Neuronal stem cell (in vitro differentiated cells): ENCODE measurements at regions not wholly inside any gene's neighbourhood (a gene's known extent, or its start where the extent isn't known, plus 50 kb on each side); places are given as distances from the start of the nearest gene placed in this dataset.

Source experiments
- DNase-seq: peaks from one replicate; pipeline ENCODE4 v3.0.0-alpha.2; 2013; ENCODE audit warnings: low spot score
- H2AFZ ChIP-seq: one replicate; pipeline ENCODE4 v1.6.1; 2013; ENCODE audit warnings: mild to moderate bottlenecking, low read length, inconsistent platforms
- H2AK5ac ChIP-seq: 2 replicates; pipeline ENCODE4 v1.6.1; 2013; ENCODE audit warnings: low read depth, mild to moderate bottlenecking, inconsistent platforms, low read length, moderate library complexity, mixed read lengths
- H2BK120ac ChIP-seq: 2 replicates; pipeline ENCODE4 v1.6.1; 2013; ENCODE audit warnings: low read depth, mild to moderate bottlenecking, inconsistent platforms, low read length, moderate library complexity, mixed read lengths
- H2BK12ac ChIP-seq: one replicate; pipeline ENCODE4 v1.6.1; 2013; ENCODE audit warnings: low read length, inconsistent platforms
- H2BK15ac ChIP-seq: 2 replicates; pipeline ENCODE4 v1.6.1; 2013; ENCODE audit warnings: mild to moderate bottlenecking, low read length, inconsistent platforms, mixed read lengths
- H2BK5ac ChIP-seq: one replicate; pipeline ENCODE4 v1.6.1; 2013; ENCODE audit warnings: inconsistent platforms, mild to moderate bottlenecking, low read length, moderate library complexity
- H3K14ac ChIP-seq: one replicate; pipeline ENCODE4 v1.6.1; 2013; ENCODE audit warnings: low read length, inconsistent platforms
- H3K18ac ChIP-seq: 2 replicates; pipeline ENCODE4 v1.6.1; 2013; ENCODE audit warnings: low read length, inconsistent platforms
- H3K23ac ChIP-seq: 2 replicates; pipeline ENCODE4 v1.6.1; 2013; ENCODE audit warnings: low read depth, mild to moderate bottlenecking, mixed read lengths, low read length, inconsistent platforms; ENCODE audit not compliant: poor library complexity
- H3K27ac ChIP-seq: replicated peaks from 3 replicates; pipeline ENCODE4 v1.5.1; 2013; ENCODE audit warnings: low read length, inconsistent platforms
- H3K27me3 ChIP-seq, 3 experiments: 2 replicates each; pipeline ENCODE4 v1.6.1; 2013; ENCODE audit warnings: low read length in 3 of 3, mild to moderate bottlenecking in 2 of 3, inconsistent platforms in 1 of 3, low read depth in 1 of 3, mixed read lengths in 1 of 3, moderate library complexity in 1 of 3; ENCODE audit not compliant: control insufficient read depth in 3 of 3, insufficient read depth in 3 of 3
- H3K36me3 ChIP-seq, 2 donors: replicated peaks in 1 of 2; 2 replicates each; pipeline ENCODE4 v1.6.1; 2013; ENCODE audit warnings: low read length in 2 of 2; ENCODE audit not compliant: control insufficient read depth in 2 of 2, insufficient read depth in 2 of 2
- H3K4ac ChIP-seq: 2 replicates; pipeline ENCODE4 v1.6.1; 2013; ENCODE audit warnings: inconsistent platforms, mild to moderate bottlenecking, low read length, moderate library complexity
- H3K4me1 ChIP-seq, 2 donors: 1 replicate in 1 of 2; 2 replicates in 1 of 2; pipeline ENCODE4 v1.6.1; 2013; ENCODE audit warnings: low read length in 2 of 2, low read depth in 1 of 2; ENCODE audit not compliant: control insufficient read depth in 2 of 2, insufficient read depth in 1 of 2
- H3K4me2 ChIP-seq: one replicate; pipeline ENCODE4 v1.6.1; 2013; ENCODE audit warnings: mild to moderate bottlenecking, low read length, inconsistent platforms; ENCODE audit not compliant: insufficient read depth, poor library complexity, severe bottlenecking
- H3K4me3 ChIP-seq, 2 donors: 2 replicates each; pipeline ENCODE4 v1.5.1; 2013; ENCODE audit warnings: low read length in 2 of 2, mild to moderate bottlenecking in 2 of 2, inconsistent platforms in 1 of 2, moderate library complexity in 1 of 2
- H3K79me1 ChIP-seq: one replicate; pipeline ENCODE4 v1.6.1; 2013; ENCODE audit warnings: low read depth, mild to moderate bottlenecking, inconsistent platforms, low read length, moderate library complexity
- H3K9ac ChIP-seq: one replicate; pipeline ENCODE4 v1.6.1; 2013; ENCODE audit warnings: mild to moderate bottlenecking, low read depth, low read length, inconsistent platforms; ENCODE audit not compliant: poor library complexity
- H3K9me3 ChIP-seq, 2 donors: replicated peaks in 1 of 2; 2 replicates each; pipeline versions ENCODE3 to v1.6.1; 2013; ENCODE audit warnings: low read length in 2 of 2, mild to moderate bottlenecking in 2 of 2, inconsistent platforms in 1 of 2, low read depth in 1 of 2, mixed read lengths in 1 of 2, moderate library complexity in 1 of 2; ENCODE audit not compliant: control insufficient read depth in 2 of 2, insufficient read depth in 1 of 2
- H4K8ac ChIP-seq: one replicate; pipeline ENCODE4 v1.6.1; 2013; ENCODE audit warnings: low read depth, mild to moderate bottlenecking, inconsistent platforms, low read length, moderate library complexity
- H4K91ac ChIP-seq: one replicate; pipeline ENCODE4 v1.6.1; 2013; ENCODE audit warnings: low read length, low read depth, mild to moderate bottlenecking, inconsistent platforms; ENCODE audit not compliant: poor library complexity
- WGBS, 2 donors: extraction: QIAGEN DNeasy Blood & Tissue Kit; methylation state at CpG; one replicate each; pipeline ENCODE4 v1.1.7; 2013; ENCODE audit warnings: missing lambda C conversion rate in 2 of 2, mixed read lengths in 1 of 2; ENCODE audit not compliant: insufficient read length in 2 of 2, insufficient replicate concordance in 1 of 2; ENCODE audit errors: extremely low coverage in 2 of 2; 5-methylcytosine and 5-hydroxymethylcytosine counted together

GRCh38 chr10:4632757-4633156, 193.2 kb upstream of the AKR1E2 start:
- Histone ChIP-seq H2AFZ (peak overlapping the region; percentile 75), H3K27ac (no peak overlapping the region), H3K9ac (no peak overlapping the region), H3K4me2 (no peak overlapping the region), H3K36me3 (no peaks in the 10 kb centered on the region), H3K4ac (no peak overlapping the region), H2BK12ac (no peak overlapping the region), H3K14ac (no peak overlapping the region), H3K27me3 (no peaks in the 10 kb centered on the region), H3K4me1 (peaks cover 4% of the 10 kb centered on the region in 2 donors), H3K9me3 (no peaks in the 10 kb centered on the region), H4K8ac (no peak overlapping the region), H2BK15ac (no peak overlapping the region), H2BK120ac (no peak overlapping the region), H3K79me1 (no peaks in the 10 kb centered on the region), H3K23ac (no peak overlapping the region), H3K4me3 (no peak overlapping the region), H3K18ac (no peak overlapping the region), H2AK5ac (no peak overlapping the region), H4K91ac (no peak overlapping the region), H2BK5ac (no peak overlapping the region)
- DNase-seq: no peak
- no CpG with 5 or more reads among the region's 5 CpGs for WGBS, 2 donors

DNA sequence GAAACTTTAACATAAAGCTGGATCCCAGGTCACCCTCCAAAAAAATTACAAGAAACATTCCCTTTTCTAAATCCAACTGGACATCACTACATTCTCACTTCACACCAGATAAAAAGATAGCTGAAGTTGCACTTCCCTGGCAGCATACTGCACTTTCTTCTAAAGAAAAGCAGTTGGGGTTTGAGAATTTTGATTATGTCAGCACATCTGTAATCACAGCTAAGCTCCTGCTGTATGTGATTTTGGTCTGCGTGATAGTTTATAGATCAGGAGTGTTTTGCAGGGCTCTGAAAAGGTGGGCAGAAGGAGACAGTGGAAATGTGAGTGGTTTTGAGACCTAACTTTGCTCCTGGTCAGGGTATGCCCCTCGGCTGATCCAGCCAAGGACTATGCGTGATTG, 199.1 kb upstream of the AKR1E2 start:
- Histone ChIP-seq H2BK12ac (no peak overlapping the region), H4K8ac (no peak overlapping the region), H3K4me3 (no peak overlapping the region), H3K36me3 (no peaks in the 10 kb centered on the region), H3K79me1 (no peaks in the 10 kb centered on the region), H2AK5ac (no peak overlapping the region), H3K4me2 (no peak overlapping the region), H2BK15ac (no peak overlapping the region), H2BK120ac (no peak overlapping the region), H3K14ac (no peak overlapping the region), H3K27ac (no peak overlapping the region), H2AFZ (no peak overlapping the region), H2BK5ac (no peak overlapping the region), H3K23ac (no peak overlapping the region), H3K9ac (no peak overlapping the region), H4K91ac (no peak overlapping the region), H3K9me3 (no peaks in the 10 kb centered on the region), H3K4ac (no peak overlapping the region), H3K4me1 (peaks cover 2 to 3% of the 10 kb centered on the region in 2 donors), H3K27me3 (no peaks in the 10 kb centered on the region), H3K18ac (no peak overlapping the region)
- no peak for DNase-seq
- no CpG with 5 or more reads among the region's 3 CpGs for WGBS, 2 donors

DNA sequence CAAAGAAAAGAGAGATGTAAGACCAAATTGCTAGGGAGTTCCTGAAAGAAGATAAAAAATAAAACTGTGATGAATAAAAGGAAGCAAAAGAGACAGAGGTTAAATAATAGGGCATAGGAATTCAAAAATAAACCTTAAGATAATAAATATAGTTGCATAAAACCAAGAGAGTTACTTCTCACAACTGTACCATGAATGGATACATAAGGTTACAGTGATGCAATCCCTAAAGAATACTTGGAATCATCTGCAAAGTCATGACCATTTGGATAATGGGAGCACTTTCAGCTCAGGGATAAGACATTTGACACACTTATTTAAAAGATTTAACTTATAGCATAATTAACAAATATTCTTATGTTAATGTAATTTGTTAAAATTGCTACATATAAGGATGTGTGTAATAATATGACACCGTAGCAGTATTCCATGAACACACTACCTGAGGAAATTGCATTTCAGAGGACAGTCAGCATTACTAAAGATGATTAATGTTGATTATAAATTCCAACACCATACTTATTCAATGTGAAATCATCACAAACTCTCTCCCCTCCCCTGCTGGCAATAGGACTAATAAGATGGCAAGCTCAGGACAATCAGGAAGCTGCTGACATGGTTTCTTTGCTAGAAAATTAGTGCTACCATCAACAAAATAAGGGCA, 202.1 kb upstream of the AKR1E2 start:
- Histone ChIP-seq H2BK15ac (no peak overlapping the region), H2AK5ac (no peak overlapping the region), H3K4ac (no peak overlapping the region), H3K9ac (no peak overlapping the region), H3K4me2 (no peak overlapping the region), H3K9me3 (no peaks in the 10 kb centered on the region), H3K14ac (no peak overlapping the region), H3K27ac (no peak overlapping the region), H3K23ac (no peak overlapping the region), H2BK120ac (no peak overlapping the region), H4K8ac (no peak overlapping the region), H2AFZ (no peak overlapping the region), H3K79me1 (no peaks in the 10 kb centered on the region), H2BK12ac (no peak overlapping the region), H2BK5ac (no peak overlapping the region), H3K4me1 (peaks cover 2 to 3% of the 10 kb centered on the region in 2 donors), H3K27me3 (no peaks in the 10 kb centered on the region), H4K91ac (no peak overlapping the region), H3K18ac (no peak overlapping the region), H3K36me3 (no peaks in the 10 kb centered on the region), H3K4me3 (no peak overlapping the region)
- DNase-seq: no peak
- WGBS, 2 donors: no CpG with 5 or more reads among the region's 1 CpG

- H3K4me2 ChIP-seq: no peak overlapping the region
- no peak overlapping the region for H4K8ac ChIP-seq
- H3K23ac ChIP-seq: no peak overlapping the region
- H3K27me3 ChIP-seq: no peaks in the 10 kb centered on the region
- H2AK5ac ChIP-seq: no peak overlapping the region
- no peaks in the 10 kb centered on the region for H3K79me1 ChIP-seq
- no peaks in the 10 kb centered on the region for H3K9me3 ChIP-seq
- H3K9ac ChIP-seq: no peak overlapping the region
- WGBS, 2 donors: no CpG with 5 or more reads among the region's 7 CpGs
- H3K14ac ChIP-seq: no peak overlapping the region
- H2BK5ac ChIP-seq: no peak overlapping the region
- H3K4ac ChIP-seq: no peak overlapping the region
- H4K91ac ChIP-seq: no peak overlapping the region
- H2BK15ac ChIP-seq: no peak overlapping the region
- H3K18ac ChIP-seq: no peak overlapping the region
- H2BK12ac ChIP-seq: no peak overlapping the region
- H3K4me1 ChIP-seq: peaks cover 2 to 3% of the 10 kb centered on the region in 2 donors
- no peak overlapping the region for H3K4me3 ChIP-seq
- no peak overlapping the region for H2BK120ac ChIP-seq
- no peak for DNase-seq
- H3K27ac ChIP-seq: no peak overlapping the region
- H3K36me3 ChIP-seq: no peaks in the 10 kb centered on the region
- no peak overlapping the region for H2AFZ ChIP-seq
These were observed 202.8 kb upstream of the AKR1E2 start for GRCh38 chr10:4623200-4623599.
